GM19324 (cell line): ENCODE measurements at regions not wholly inside any gene's neighbourhood (a gene's known extent, or its start where the extent isn't known, plus 50 kb on each side); places are given as distances from the start of the nearest gene placed in this dataset.

Experiments
- ATAC-seq: cut with Tn5 transposase; IDR thresholded peaks from one replicate; pipeline ENCODE4 v1.9.1; 2021; ENCODE audit warnings: mild to moderate bottlenecking, moderate library complexity; ENCODE audit not compliant: unreplicated experiment, low FRiP score

GRCh38 chr18:78906066-78906465, 73.6 kb upstream of the SALL3 start:
- no peak for ATAC-seq

GRCh38 chr18:78908462-78909260, 71.0 kb upstream of the SALL3 start:
- ATAC-seq, result no peak

DNA sequence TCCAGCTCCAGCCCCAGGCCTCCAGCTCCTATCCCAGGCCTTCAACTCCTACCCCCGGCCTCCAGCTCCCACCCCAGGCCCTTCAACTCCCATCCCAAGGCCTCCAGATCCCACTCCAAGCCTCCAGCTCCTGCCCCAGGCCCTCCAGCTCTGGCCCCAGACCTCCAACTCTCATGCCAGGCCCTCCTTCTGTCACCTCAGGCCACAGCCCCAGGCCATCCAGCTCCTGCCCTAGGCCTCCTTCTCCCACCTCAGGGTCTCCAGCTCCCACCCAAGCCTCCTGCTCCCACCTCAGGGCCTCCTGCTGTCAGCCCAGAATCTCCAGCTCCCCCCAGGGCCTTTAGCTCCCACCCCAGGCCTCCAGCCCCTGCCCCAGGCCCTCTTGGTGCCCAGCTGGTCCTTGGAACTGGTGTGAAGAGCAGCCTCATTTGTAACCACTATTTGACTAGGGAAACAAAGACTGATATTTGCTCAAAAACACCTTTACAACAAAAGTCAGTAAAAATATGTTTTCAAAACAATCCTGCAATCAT, 67.8 kb upstream of the SALL3 start:
- no peak for ATAC-seq

- no peak for ATAC-seq
Observed at GRCh38 chr18:78912336-78912735, 67.3 kb upstream of the SALL3 start.

GRCh38 chr18:78912844-78913243, 66.8 kb upstream of the SALL3 start:
- no peak for ATAC-seq

DNA sequence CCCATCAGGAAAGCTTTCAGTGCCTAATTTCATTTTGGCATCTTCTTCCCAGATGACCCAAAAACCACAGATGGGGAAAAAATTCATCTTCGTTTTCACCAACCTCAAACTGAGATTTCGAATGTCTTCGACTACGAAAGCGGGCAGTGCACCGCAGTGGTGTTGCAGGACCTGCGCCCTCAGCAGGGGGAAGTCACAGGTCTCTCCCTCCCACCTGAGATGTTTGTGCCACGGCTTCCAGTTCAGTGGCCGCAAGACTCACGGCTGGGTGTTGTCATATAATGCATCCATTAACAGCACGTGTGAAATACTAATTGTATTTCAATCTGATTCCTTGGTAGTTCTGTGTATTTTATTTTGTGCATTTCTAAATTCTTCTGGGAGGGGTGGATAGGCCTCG, 66.2 kb upstream of the SALL3 start:
- ATAC-seq, result no peak

- no peak for ATAC-seq
Observed at GRCh38 chr18:78913830-78914231, 65.8 kb upstream of the SALL3 start.

DNA sequence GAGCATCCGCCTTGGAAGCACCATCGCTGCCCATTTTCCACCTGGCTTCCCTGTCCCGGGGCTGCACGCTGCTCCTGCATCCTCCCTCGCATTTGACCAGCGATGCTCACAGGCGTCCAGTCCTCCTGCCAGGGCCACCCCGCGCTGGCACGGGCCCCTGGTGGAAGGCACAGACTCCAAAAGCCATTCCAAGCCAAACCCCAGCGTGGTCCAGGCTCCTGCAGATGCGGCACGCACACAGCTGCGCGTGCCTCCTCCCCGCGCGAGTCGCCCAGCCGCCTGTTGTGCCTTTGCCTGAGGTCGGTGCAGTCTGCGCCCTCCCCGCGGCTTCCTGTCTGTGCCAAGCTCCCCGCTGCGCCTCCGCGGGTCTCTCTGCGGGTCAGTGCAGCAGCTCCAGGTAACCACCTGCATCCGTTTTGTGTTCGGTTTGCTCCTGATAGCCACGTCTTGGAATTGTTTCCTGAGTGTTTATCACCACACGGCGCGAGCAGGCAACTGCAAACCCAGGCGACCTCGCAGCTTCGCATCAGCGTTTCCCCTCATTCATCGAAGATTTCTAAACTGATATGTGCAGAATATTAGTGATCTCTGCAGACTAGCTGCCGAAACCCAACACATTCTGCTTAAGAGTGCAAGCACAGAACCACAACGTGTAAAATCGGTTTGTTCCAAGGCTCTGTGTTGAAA, 65.2 kb upstream of the SALL3 start:
- ATAC-seq, result no peak

GRCh38 chr18:78915446-78916008, 64.1 kb upstream of the SALL3 start:
- ATAC-seq, result no peak

- no peak for ATAC-seq
Observed at GRCh38 chr18:78918707-78919106, 60.9 kb upstream of the SALL3 start.

GRCh38 chr18:78919956-78920355, 59.7 kb upstream of the SALL3 start:
- no peak for ATAC-seq

DNA sequence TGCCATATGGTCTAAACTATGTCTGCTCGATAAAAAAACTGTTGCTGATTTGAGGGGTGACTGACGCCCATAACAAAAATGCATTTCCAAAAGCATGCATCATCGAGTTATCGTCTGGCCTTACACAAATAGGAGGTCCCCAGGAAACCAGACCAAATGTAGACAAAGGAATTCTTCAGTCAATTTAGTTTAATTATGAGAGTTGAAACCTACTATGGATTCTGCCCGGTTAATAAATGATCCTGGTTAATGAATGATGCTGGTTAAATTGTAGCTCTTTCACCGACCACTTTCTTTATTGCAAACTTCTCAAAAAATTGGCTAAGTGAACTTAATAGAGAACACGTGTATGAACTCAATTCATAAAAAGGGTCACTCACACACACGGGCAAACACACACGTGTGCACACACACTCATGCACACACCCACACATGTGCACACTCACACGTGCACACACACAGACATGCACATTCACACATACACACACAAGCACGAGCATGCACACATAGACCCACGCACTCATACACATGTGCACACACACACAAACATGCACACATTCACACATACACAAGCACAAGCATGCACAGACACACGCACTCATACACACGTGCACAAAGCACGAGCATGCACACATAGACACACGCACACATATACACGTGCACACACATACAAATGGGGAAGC, 59.0 kb upstream of the SALL3 start:
- no peak for ATAC-seq

DNA sequence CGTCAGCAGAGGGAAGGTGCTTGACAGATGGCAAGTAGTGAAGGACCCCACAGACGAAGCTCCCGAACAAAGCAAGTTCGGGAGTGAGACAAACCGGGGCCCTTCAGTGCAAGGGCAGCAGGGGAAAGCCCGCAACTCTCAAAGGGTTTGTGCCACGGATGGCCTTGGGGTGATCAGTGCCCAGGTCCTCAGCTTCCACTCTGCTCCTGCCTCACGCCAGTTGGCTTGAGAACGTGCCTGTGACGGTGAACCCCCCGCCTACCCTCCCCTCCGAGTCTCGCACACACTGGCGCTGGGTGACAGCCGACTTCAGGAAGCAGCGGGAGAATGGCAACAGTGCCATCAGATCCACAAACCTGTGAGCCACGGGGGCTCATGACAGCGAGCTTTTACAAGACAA, 56.8 kb upstream of the SALL3 start:
- no peak for ATAC-seq

- ATAC-seq, result no peak
Observed at GRCh38 chr18:78924301-78924700, 55.3 kb upstream of the SALL3 start.

GRCh38 chr18:78924786-78925540, 54.7 kb upstream of the SALL3 start:
- no peak for ATAC-seq

DNA sequence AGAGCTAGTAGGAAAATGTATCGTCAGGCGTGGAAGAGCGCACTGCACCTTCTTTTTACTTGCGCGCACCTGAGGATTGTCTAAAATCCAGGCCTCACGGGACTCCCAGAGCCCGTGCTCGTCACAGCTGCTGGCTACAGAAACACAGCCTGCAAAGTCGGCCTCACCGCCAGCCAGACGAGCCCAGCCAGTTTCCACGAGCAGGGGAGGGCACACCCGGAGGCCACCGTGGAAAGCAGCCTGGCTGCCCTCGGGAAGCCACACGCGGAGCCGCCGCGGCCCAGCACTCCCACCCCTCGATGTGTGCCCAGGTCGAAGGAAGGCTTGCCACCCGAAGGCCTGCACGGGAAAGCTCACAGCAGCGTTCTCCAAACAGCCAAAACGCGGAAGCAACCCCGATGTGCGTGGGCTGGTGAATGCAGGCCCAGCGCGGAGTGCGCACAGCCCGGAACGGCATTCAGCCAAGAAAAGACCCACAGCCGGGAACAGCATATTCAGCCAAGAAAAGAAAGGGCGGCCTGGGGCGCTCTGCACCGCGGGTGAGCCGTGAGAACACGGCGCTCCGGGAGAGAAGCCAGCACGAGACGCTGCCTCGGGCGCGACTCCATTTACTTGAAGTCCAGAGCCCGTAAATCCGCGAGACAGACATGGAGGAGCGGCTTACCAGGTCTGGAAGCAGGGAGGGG, 53.9 kb upstream of the SALL3 start:
- no peak for ATAC-seq

DNA sequence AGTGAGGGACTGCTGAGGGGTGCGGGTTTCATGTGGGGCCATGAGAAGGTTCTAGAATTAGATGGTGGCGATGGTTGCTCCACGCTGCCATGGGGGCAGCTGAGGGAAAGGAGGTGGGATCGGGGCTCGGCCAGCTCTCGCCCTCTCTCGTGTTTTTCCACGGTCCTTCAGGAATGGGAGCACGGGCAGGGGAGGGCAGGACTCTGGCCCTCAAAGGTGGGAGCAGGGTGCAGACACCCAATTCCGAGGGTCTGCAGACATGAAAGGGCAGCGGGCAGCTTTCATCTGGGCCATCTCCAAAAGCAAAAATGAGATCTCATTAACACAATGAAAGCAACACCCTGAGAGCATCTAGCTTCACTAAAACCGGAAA, 53.4 kb upstream of the SALL3 start:
- ATAC-seq, result no peak

DNA sequence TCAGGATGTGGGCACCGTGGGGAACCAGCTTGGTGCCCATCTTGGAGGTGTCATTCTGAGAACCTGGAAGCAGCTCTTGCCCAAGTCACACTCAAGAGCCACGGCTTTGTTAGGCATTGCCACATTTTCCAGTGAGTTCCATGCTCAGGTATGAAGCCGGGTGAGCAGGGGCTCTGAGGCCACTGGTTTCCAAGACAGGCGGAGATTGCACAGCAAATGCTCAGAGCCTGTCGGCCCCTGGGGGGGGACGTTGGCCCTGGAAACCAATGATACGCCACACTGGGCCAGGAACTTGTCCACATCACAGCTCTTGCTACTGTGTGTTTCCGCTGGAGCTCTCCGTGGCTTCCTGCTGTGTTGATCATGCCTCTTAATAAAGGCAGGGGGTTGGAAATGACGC, 52.5 kb upstream of the SALL3 start:
- ATAC-seq, result no peak

DNA sequence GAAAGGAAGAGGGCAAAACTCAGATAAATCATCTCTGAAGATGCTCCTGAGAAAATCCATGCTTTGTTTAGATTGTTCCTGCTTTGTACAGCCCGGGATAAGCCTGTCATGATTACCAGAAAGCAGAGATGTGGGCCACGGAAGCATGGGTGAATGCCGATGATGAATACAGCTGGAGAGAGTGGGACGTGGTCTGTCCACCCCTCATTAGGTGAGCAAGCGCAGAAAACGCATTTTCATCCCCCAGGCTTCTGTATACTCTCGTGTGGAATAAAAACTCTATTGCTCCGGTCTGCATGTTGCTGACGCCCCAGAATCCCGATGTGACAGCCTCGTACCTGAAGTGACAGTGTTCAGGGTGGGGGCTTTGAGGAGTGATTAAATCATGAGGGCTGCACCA, 52.0 kb upstream of the SALL3 start:
- no peak for ATAC-seq

GRCh38 chr18:78928076-78928475, 51.5 kb upstream of the SALL3 start:
- no peak for ATAC-seq
